ENCODE measurements at regions not wholly inside any gene's neighbourhood (a gene's known extent, or its start where the extent isn't known, plus 50 kb on each side); places are given as distances from the start of the nearest gene placed in this dataset.

DNA sequence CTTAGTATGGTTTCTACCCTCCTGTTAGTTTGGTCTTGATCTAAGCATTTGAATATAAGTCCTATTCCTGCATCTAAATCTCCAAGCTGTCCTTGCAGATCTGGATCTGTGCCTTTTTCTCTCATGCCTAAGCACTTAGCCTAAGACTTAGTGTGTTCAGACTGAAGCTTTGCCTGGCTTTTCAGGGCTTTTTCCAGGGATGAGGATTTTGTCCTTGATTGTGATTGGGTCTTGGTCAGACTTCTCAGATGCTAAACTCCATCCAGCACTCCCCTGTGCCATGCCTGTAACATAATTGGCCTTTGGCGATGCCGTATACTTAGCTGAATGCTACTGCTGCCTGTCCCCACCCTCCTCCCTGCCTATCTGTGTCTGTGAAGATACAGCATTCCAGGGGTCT is 98.1 kb upstream of the NRIP1 start (continued):
- TF ChIP-seq SP1 (IDR thresholded peaks at IDR 0.05): no peak
- no peak for TF ChIP-seq SP1 (CRISPR knock-in tag; IDR thresholded peaks at IDR 0.05)
- TF ChIP-seq HDAC2 (CRISPR knock-in tag; IDR thresholded peaks at IDR 0.05): no peak

DNA sequence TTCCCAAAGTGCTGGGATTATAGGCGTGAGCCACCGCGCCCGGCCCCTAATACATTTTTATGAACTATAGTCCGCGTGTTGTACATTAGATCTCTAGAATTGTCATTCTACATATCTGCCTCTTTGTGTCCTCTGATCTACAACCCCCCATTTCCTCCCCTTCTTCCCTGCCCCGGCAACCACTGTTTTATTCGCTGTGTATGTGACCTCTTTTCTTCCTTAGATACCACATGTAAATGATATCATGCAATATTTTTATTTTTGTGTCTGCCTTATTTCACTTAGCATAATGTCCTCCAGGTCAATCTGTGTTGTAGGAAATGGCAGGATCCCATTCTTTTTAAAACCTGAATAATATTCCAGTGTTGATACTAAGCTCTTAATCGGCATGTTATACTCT is 99.5 kb upstream of the NRIP1 start:
- H3K27ac ChIP-seq (ENCODE audit: extremely low read length, insufficient read depth, low read length): no peak overlapping the region
- H4K20me1 ChIP-seq (ENCODE audit: insufficient read depth, low read length): no peaks in the 10 kb centered on the region
- no peak overlapping the region for H3K9ac ChIP-seq (ENCODE audit: insufficient read depth, low read depth, low read length)
- no peak overlapping the region for H3K4me3 ChIP-seq (replicated peaks in 1 of 3; ENCODE audit: insufficient read depth in 1 of 3, low read depth in 2 of 3, low read length in 3 of 3)
- no peak overlapping the region for H2AFZ ChIP-seq (ENCODE audit: low read length)
- no peak for FAIRE-seq
- CTCF ChIA-PET (ENCODE audit: low intra/inter-chr PET ratio, low total read pairs): no interaction called here
- DNase-seq (ENCODE audit: low spot score): no peak
- no peaks in the 10 kb centered on the region for H3K9me3 ChIP-seq (ENCODE audit: low read length)
- in situ Hi-C loops (cut with HindIII; ENCODE audit: extremely low pct_ligation_motif_present, low pct_unique_long_range_greater_than_20kb): no loop called here
- ATAC-seq: no peak
- 93% methylated on average over 9 of the region's 9 CpGs for WGBS (ENCODE audit: low lambda C conversion rate)
- no peaks in the 10 kb centered on the region for H3K36me3 ChIP-seq (replicated peaks in 1 of 2; ENCODE audit: control insufficient read depth in 1 of 2, insufficient read depth in 2 of 2, low read length in 2 of 2)
- H3K27me3 ChIP-seq (ENCODE audit: control insufficient read depth in 1 of 2, insufficient read depth in 2 of 2, low read length in 2 of 2): no peaks in the 10 kb centered on the region; a peak in 1 of 5 replicates
- H3K4me1 ChIP-seq (ENCODE audit: insufficient read depth, low read length): peaks cover 19% of the 10 kb centered on the region
- intact Hi-C loops (cut with micrococcal nuclease; ENCODE audit: unreplicated experiment): loop anchor here (1.0 kb wide), 1 partner anchor 24 kb away; no protein-coding TSS in a partner anchor
- H3K79me2 ChIP-seq (ENCODE audit: insufficient read depth, low read length): no peaks in the 10 kb centered on the region
- POLR2A ChIA-PET: interaction anchor here (1.0 to 2.0 kb wide), 3 partner anchors 24 to 99 kb away, joined by 3 to 14 read pairs (median 3); partner anchors contain the start of gene NRIP1
- BruUV-seq (replicated peaks): no TSS peak
- H3K4me2 ChIP-seq (ENCODE audit: low read depth, low read length): no peak overlapping the region
- TF ChIP-seq, protein P1, sequence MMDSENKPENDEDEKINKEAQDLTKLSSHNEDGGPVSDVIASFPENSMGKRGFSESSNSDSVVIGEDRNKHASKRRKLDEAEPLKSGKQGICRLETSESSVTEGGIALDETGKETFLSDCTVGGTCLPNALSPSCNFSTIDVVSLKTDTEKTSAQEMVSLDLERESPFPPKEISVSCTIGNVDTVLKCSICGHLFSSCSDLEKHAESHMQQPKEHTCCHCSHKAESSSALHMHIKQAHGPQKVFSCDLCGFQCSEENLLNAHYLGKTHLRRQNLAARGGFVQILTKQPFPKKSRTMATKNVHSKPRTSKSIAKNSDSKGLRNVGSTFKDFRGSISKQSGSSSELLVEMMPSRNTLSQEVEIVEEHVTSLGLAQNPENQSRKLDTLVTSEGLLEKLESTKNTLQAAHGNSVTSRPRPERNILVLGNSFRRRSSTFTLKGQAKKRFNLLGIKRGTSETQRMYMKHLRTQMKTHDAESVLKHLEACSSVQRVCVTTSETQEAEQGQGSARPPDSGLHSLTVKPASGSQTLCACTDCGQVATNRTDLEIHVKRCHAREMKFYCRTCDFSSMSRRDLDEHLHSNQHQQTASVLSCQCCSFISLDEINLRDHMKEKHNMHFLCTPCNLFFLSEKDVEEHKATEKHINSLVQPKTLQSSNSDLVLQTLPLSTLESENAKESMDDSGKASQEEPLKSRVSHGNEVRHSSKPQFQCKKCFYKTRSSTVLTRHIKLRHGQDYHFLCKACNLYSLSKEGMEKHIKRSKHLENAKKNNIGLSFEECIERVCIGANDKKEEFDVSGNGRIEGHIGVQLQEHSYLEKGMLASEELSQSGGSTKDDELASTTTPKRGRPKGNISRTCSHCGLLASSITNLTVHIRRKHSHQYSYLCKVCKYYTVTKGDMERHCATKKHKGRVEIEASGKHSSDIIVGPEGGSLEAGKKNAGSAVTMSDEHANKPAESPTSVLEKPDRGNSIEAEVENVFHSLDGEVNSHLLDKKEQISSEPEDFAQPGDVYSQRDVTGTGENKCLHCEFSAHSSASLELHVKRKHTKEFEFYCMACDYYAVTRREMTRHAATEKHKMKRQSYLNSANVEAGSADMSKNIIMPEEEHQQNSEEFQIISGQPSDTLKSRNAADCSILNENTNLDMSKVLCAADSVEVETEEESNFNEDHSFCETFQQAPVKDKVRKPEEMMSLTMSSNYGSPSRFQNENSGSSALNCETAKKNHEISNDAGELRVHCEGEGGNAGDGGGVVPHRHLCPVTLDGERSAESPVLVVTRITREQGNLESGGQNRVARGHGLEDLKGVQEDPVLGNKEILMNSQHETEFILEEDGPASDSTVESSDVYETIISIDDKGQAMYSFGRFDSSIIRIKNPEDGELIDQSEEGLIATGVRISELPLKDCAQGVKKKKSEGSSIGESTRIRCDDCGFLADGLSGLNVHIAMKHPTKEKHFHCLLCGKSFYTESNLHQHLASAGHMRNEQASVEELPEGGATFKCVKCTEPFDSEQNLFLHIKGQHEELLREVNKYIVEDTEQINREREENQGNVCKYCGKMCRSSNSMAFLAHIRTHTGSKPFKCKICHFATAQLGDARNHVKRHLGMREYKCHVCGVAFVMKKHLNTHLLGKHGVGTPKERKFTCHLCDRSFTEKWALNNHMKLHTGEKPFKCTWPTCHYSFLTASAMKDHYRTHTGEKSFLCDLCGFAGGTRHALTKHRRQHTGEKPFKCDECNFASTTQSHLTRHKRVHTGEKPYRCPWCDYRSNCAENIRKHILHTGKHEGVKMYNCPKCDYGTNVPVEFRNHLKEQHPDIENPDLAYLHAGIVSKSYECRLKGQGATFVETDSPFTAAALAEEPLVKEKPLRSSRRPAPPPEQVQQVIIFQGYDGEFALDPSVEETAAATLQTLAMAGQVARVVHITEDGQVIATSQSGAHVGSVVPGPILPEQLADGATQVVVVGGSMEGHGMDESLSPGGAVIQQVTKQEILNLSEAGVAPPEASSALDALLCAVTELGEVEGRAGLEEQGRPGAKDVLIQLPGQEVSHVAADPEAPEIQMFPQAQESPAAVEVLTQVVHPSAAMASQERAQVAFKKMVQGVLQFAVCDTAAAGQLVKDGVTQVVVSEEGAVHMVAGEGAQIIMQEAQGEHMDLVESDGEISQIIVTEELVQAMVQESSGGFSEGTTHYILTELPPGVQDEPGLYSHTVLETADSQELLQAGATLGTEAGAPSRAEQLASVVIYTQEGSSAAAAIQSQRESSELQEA (CRISPR knock-in tag; IDR thresholded peaks at IDR 0.05; ENCODE audit: not compliant biosample characterization): no peak
- TF ChIP-seq, protein P2, sequence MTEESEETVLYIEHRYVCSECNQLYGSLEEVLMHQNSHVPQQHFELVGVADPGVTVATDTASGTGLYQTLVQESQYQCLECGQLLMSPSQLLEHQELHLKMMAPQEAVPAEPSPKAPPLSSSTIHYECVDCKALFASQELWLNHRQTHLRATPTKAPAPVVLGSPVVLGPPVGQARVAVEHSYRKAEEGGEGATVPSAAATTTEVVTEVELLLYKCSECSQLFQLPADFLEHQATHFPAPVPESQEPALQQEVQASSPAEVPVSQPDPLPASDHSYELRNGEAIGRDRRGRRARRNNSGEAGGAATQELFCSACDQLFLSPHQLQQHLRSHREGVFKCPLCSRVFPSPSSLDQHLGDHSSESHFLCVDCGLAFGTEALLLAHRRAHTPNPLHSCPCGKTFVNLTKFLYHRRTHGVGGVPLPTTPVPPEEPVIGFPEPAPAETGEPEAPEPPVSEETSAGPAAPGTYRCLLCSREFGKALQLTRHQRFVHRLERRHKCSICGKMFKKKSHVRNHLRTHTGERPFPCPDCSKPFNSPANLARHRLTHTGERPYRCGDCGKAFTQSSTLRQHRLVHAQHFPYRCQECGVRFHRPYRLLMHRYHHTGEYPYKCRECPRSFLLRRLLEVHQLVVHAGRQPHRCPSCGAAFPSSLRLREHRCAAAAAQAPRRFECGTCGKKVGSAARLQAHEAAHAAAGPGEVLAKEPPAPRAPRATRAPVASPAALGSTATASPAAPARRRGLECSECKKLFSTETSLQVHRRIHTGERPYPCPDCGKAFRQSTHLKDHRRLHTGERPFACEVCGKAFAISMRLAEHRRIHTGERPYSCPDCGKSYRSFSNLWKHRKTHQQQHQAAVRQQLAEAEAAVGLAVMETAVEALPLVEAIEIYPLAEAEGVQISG (CRISPR knock-in tag; IDR thresholded peaks at IDR 0.05): no peak
- TF ChIP-seq, protein P3, sequence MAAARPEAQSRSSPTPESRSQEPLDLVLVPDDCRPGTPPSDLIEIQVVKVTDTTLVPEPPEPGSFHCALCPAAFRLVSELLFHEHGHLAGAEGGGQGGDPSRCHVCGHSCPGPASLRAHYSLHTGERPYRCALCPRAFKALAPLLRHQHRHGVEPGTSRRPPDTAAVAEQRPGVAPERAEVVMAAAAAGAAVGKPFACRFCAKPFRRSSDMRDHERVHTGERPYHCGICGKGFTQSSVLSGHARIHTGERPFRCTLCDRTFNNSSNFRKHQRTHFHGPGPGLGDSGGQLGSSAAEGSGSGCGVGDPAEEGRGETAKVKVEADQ (CRISPR knock-in tag; IDR thresholded peaks at IDR 0.05; ENCODE audit: borderline replicate concordance): no peak
- TF ChIP-seq, protein P4, sequence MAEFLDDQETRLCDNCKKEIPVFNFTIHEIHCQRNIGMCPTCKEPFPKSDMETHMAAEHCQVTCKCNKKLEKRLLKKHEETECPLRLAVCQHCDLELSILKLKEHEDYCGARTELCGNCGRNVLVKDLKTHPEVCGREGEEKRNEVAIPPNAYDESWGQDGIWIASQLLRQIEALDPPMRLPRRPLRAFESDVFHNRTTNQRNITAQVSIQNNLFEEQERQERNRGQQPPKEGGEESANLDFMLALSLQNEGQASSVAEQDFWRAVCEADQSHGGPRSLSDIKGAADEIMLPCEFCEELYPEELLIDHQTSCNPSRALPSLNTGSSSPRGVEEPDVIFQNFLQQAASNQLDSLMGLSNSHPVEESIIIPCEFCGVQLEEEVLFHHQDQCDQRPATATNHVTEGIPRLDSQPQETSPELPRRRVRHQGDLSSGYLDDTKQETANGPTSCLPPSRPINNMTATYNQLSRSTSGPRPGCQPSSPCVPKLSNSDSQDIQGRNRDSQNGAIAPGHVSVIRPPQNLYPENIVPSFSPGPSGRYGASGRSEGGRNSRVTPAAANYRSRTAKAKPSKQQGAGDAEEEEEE (CRISPR knock-in tag; IDR thresholded peaks at IDR 0.05; ENCODE audit: borderline replicate concordance): no peak
- TF ChIP-seq, protein P5, sequence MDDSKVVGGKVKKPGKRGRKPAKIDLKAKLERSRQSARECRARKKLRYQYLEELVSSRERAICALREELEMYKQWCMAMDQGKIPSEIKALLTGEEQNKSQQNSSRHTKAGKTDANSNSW (CRISPR knock-in tag; IDR thresholded peaks at IDR 0.05; ENCODE audit: borderline replicate concordance): no peak
- no peak for TF ChIP-seq ZNF230 (CRISPR knock-in tag; IDR thresholded peaks at IDR 0.05)
